GM18519 (cell line): ENCODE measurements at regions not wholly inside any gene's neighbourhood (a gene's known extent, or its start where the extent isn't known, plus 50 kb on each side); places are given as distances from the start of the nearest gene placed in this dataset.
"Not testable (repeated sequence)": the region's sequence is repeated elsewhere in the genome, so short reads cannot be mapped to it uniquely, and the experiment has no call there.

ENCODE experiments used
- ATAC-seq: cut with Tn5 transposase; IDR thresholded peaks from one replicate; pipeline ENCODE4 v1.9.1; 2021; ENCODE audit warnings: mild to moderate bottlenecking, moderate library complexity; ENCODE audit not compliant: unreplicated experiment, low FRiP score

DNA sequence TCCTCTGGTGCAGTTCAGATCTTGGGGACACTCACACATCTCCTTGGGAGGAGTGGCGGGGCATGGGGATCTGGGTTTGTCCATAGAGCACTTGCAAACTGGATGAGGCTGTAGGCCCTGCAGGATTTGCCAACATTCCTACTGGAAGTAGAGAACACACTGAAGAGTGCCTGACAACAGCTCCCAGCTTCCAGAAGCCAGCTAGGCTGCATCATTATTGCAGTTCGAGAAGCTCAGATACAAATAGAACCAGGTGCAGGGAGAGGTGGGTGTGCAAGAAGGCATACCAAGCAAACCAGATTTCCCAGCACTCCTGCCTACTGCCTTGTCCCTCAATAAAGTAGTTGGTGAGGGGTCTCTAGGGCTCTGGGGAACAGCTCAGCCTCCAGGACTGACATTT is 52.5 kb downstream of the RHOB start:
- no peak for ATAC-seq

GRCh38 chr2:20501974-20502373 is 55.1 kb downstream of the RHOB start:
- ATAC-seq = no peak

- ATAC-seq = not testable (repeated sequence)
These were observed 55.6 kb downstream of the RHOB start for GRCh38 chr2:20502496-20502895.

GRCh38 chr2:20504174-20504573 is 57.3 kb downstream of the RHOB start:
- no peak for ATAC-seq

DNA sequence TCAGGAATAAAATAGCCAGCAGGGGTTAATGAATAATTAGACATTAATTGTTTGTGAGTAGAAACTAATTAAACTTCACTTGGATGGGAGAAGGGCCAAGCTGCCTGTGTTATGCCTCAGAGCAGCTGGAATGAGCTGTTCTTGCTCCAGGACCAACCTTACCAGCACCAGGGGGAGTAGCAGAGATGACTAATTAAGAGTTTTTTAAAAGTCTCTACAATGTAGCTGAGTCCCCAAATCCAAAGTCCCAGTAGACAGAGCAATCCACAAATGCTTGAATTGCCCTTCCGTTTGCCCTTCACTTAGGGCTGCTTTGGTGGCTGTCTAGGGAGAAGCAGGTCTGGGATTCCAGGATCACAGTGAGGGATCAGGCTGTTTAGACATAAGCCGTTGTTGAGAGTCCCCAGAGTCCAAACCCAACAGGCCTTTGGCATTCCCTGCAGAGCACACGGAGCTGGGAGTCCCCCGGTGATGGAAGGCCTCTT is 59.4 kb downstream of the RHOB start:
- no peak for ATAC-seq

DNA sequence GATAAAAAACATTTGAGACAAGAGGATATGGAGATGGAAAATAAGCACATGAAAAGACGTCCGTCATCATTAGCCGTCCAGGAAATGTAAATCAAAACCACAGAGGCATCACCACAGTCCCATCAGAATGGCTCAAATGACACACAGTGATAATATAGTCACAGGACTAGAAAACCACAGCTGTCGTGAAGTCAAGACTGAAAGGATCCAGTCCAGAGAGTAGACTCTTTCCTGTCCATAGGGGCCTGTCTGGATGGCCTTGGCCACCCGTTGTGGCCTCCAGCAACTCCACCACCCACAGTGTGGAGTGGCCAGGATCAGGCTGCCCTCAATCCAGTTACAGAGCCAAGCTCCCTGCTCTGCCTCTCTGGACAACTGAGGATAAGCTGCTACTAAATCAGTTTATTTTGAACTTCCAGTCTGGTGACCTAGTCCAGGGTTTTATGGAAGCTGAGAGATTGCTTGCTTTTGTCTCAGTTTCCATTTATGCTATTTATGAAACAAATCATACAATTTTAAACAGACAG is 60.4 kb downstream of the RHOB start:
- ATAC-seq = peak; percentile 97

DNA sequence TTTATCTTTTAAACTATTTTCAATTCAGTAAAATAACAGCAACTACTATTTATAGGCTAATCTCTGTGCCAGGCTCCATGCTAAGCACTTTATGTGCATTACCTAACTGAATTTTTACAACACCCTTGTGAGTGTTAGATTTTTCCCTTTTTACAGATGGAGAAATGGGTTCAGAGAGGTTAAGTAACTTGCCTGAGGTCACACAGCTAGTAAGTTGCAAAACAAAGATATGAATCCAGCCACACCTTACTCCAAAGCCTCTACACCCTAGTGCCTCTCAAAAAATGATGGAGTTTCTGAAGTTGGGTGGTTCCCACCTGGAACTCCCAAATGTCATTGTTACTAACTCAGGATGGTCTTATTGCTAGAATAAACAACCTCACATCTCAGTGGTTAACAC is 60.8 kb downstream of the RHOB start:
- ATAC-seq = no peak

- no peak for ATAC-seq
These were observed 62.5 kb downstream of the RHOB start for GRCh38 chr2:20509301-20509769.

- no peak for ATAC-seq
These were observed 63.1 kb downstream of the RHOB start for GRCh38 chr2:20509770-20510490.

GRCh38 chr2:20511130-20511529 is 64.3 kb downstream of the RHOB start:
- ATAC-seq = no peak

GRCh38 chr2:20512061-20512605 is 65.3 kb downstream of the RHOB start:
- no peak for ATAC-seq

GRCh38 chr2:20513946-20514345 is 67.1 kb downstream of the RHOB start:
- ATAC-seq = no peak

DNA sequence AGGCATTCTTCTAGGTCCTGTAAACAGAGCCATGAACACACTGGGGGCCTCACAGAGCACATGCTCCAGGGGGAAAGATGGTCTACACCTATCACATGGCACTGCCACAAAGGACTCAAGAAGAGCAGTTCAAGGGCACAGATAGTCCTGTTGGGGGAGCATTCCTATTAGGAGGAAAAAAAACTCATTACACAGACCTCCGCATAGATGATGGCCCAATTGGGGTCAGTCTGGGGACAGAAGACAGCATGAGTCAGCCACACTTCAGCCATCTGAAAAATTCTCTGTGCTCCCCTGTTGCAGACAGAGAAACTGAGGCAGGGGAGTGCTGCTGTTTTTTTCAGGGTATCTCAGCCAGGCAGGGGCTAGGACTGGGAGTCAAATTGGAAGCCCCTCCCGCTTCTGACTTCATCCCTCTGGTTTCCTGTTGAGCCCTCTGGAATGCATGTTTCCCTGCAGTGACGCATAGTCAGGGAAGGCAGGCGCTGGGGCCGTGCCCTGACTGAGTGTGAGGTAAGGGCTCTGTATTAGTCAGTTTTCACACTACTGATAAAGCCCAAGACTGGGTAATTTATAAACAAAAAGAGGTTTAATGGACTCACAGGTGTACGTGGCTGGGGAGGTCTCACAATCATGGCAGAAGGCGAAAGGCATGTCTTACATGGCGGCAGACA is 67.9 kb downstream of the RHOB start:
- no peak for ATAC-seq

- no peak for ATAC-seq
These were observed 68.7 kb downstream of the RHOB start for GRCh38 chr2:20515290-20516220.

GRCh38 chr2:20516291-20516645 is 69.4 kb downstream of the RHOB start:
- ATAC-seq = no peak

- peak; percentile 92 for ATAC-seq
These were observed 69.9 kb downstream of the RHOB start for GRCh38 chr2:20516646-20517341.

- ATAC-seq = no peak
These were observed 72.4 kb downstream of the RHOB start for GRCh38 chr2:20519309-20519708.

GRCh38 chr2:20520128-20520527 is 73.3 kb downstream of the RHOB start:
- no peak for ATAC-seq

- no peak for ATAC-seq
These were observed 74.3 kb downstream of the RHOB start for GRCh38 chr2:20521193-20521592.

- ATAC-seq = no peak
These were observed 74.9 kb downstream of the RHOB start for GRCh38 chr2:20521682-20522189.
